ENCODE measurements at regions not wholly inside any gene's neighbourhood (a gene's known extent, or its start where the extent isn't known, plus 50 kb on each side); places are given as distances from the start of the nearest gene placed in this dataset.

DNA sequence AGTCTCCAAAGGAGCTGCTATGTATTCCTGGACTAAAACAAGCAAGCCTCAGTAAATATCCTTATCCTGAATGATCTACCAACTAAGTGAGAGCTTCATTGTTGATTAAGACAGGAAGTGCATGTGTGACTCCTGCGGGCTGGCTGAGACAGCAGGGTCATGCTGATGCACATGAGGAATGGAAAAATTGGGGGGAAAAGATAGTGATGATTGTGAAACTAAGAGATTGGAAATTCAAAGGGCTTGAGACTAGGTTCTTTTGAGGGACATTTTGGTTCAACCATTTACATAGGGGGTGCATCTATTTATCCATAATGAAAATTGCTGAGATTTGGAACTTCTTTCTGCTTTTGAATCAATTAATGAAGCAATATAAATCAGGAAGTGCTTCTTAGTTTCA, 61.1 kb upstream of the C1QTNF7 start:
- TF ChIP-seq, protein P1, sequence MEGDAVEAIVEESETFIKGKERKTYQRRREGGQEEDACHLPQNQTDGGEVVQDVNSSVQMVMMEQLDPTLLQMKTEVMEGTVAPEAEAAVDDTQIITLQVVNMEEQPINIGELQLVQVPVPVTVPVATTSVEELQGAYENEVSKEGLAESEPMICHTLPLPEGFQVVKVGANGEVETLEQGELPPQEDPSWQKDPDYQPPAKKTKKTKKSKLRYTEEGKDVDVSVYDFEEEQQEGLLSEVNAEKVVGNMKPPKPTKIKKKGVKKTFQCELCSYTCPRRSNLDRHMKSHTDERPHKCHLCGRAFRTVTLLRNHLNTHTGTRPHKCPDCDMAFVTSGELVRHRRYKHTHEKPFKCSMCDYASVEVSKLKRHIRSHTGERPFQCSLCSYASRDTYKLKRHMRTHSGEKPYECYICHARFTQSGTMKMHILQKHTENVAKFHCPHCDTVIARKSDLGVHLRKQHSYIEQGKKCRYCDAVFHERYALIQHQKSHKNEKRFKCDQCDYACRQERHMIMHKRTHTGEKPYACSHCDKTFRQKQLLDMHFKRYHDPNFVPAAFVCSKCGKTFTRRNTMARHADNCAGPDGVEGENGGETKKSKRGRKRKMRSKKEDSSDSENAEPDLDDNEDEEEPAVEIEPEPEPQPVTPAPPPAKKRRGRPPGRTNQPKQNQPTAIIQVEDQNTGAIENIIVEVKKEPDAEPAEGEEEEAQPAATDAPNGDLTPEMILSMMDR (IDR thresholded peaks at IDR 0.05; ENCODE audit: insufficient read depth, low read depth, low read length), result no peak
- DNase-seq (ENCODE audit: low read depth), result peak; percentile 37
- H3K4me3 ChIP-seq (ENCODE audit: low read depth, low read length), result no peak overlapping the region

DNA sequence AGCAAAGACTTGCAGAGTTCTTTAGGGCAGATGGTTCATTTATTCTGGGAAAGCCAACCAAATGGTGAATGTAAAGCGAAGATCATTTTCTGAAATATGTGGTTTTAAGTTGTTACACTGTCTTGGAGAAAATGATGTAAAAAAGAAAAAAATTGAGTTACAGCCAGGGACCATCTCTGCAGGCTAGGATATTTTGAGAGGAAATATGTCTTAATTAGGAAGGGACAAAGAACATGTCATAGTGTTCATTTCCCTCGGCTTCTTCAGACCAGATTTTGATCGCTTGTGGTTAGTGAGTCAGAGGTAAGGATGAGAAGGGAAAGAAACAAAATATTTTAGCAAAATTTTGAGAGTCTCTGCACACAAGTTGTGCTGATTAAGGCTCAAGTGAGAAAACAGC, 59.0 kb upstream of the C1QTNF7 start:
- TF ChIP-seq, protein P1 (IDR thresholded peaks at IDR 0.05; ENCODE audit: insufficient read depth, low read depth, low read length), result no peak
- no peak overlapping the region for H3K4me3 ChIP-seq (ENCODE audit: low read depth, low read length)
- DNase-seq (ENCODE audit: low read depth), result peak; percentile 80

DNA sequence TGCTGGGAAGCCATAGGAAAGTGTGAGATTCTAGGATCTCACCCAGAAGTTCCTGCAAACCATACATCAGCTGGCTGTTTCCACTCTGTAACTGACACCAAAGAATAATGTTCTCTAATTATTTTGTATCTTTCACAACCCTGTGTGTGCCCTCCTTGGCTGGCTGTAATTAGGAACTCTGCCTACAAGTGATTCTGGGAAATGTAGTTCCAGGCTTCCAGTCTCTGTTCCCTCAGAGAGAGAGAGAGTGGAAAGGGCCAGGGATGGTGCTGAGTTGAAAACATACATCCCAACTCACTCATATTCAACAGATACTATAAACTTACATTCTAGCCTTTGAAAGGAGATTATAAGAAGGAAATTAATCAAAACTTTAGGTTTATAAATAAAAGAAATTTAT, 57.5 kb upstream of the C1QTNF7 start:
- TF ChIP-seq, protein P1 (IDR thresholded peaks at IDR 0.05; ENCODE audit: insufficient read depth, low read depth, low read length), result no peak
- H3K4me3 ChIP-seq (ENCODE audit: low read depth, low read length), result no peak overlapping the region
- DNase-seq (ENCODE audit: low read depth), result no peak

DNA sequence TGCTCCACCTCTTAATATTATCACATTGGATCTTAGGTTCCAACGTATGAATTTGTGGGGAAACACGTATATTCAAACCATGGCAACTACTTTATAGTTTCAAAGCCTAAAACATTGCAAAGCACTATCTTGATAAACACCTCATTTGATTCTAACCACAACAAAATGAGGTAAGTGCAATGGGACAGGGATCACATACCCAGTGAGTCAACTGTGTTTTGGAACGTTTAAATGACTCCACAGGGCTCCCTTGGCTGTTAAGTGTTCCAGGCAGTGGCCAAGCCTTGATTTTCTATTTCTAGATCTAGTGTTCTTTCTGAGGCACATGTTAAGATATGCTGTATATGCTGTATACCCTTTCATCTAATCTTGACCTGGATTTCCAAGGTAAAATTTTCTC, 54.5 kb upstream of the C1QTNF7 start:
- DNase-seq (ENCODE audit: low read depth), result peak; percentile 39
- TF ChIP-seq, protein P1 (IDR thresholded peaks at IDR 0.05; ENCODE audit: insufficient read depth, low read depth, low read length), result no peak
- H3K4me3 ChIP-seq (ENCODE audit: low read depth, low read length), result no peak overlapping the region

DNA sequence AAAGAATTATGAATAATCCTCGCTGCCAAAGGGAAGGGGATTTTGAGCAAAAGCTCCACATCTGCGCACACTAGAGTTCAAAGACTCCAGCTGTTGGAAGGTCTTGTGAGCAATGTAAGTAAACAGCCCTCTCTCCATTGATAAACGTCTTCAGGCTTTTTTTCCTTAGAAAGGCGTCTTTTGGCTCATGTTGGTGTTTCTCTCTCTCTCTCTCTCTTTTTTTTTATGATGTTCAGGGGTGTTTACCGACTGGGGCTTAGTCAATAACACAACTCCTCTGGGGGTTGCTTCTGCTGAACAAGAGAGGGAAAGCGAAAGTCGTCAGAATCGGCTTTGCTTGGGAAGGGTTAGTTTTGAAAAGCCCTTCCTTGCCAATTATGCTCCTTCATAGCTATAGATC, 53.2 kb upstream of the C1QTNF7 start:
- peak overlapping the region; percentile 47 for H3K4me3 ChIP-seq (ENCODE audit: low read depth, low read length)
- peak; percentile 80 for DNase-seq (ENCODE audit: low read depth)
- TF ChIP-seq, protein P1 (IDR thresholded peaks at IDR 0.05; ENCODE audit: insufficient read depth, low read depth, low read length), result no peak

DNA sequence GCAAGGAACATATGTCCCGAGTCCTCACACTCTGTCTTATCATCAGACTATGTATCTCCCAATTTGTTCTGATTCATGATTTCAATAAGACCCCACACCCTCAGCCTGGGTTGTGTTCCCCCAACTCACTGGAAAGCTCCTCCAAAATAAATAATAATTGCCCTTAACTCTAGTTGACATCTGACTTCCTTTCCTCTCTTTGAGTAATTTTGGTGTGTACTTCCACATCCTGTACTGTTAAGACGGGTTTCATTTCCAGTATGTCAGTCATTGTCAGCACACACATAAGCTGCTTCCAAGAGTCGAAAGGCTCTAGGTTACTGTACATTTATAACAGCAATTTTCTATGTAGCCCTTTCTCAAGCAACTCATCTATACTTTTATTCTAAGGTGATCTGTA, 52.2 kb upstream of the C1QTNF7 start:
- TF ChIP-seq, protein P1 (IDR thresholded peaks at IDR 0.05; ENCODE audit: insufficient read depth, low read depth, low read length), result no peak
- no peak overlapping the region for H3K4me3 ChIP-seq (ENCODE audit: low read depth, low read length)
- DNase-seq (ENCODE audit: low read depth), result no peak

DNA sequence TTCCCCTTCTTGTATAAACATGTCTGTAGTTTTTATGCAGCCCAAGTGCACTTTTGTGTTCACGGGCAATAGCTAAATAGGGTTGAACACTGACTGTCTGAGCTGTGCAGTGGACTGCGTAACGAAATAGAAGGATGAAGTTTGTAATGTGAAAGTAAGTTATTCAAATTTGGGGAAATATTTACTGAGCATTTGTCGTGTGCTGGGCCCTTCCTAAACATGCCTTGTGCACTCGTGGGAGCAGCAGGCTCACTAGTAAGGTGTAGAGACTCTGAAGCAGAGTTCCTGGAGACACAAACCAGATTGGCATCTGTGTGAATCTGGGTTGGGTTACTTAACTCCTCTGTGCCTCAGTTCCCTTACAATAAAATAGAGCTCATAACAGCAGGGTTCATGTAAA, 51.7 kb upstream of the C1QTNF7 start:
- peak; percentile 23 for DNase-seq (ENCODE audit: low read depth)
- TF ChIP-seq, protein P1 (IDR thresholded peaks at IDR 0.05; ENCODE audit: insufficient read depth, low read depth, low read length), result no peak
- no peak overlapping the region for H3K4me3 ChIP-seq (ENCODE audit: low read depth, low read length)
